Neural cell (in vitro differentiated cells): ENCODE measurements at regions not wholly inside any gene's neighbourhood (a gene's known extent, or its start where the extent isn't known, plus 50 kb on each side); places are given as distances from the start of the nearest gene placed in this dataset.
A peak's percentile ranks its signal among the peaks of the same experiment; 100 is the strongest.

ENCODE experiments used
- H2AFZ ChIP-seq: fragments of 200-600, 300-800 bp; sonication (generic), shearing (Covaris generic); 2 replicates; pipeline ENCODE4 v1.6.0; 2014; ENCODE audit warnings: low read depth, mild to moderate bottlenecking, antibody characterized with exemption, low read length, moderate library complexity
- H3F3A ChIP-seq: fragments of 200-600 bp; shearing (Covaris generic); 2 replicates; pipeline ENCODE4 v1.6.1; 2016; ENCODE audit warnings: mild to moderate bottlenecking, moderate library complexity, mixed read lengths, antibody characterized with exemption, low read length; ENCODE audit not compliant: insufficient read depth, poor library complexity, severe bottlenecking
- H3K27ac ChIP-seq: fragments of 200-600, 300-800 bp; sonication (generic), shearing (Covaris generic); 2 replicates; pipeline ENCODE4 v1.5.1; 2014; ENCODE audit warnings: mild to moderate bottlenecking, low read length, moderate library complexity
- H3K27me3 ChIP-seq: fragments of 300-800, 200-600 bp; sonication (generic), shearing (Covaris generic); 2 replicates; pipeline ENCODE4 v1.6.0; 2014; ENCODE audit warnings: mild to moderate bottlenecking, low read depth, low read length, moderate library complexity; ENCODE audit not compliant: insufficient read depth
- H3K36me3 ChIP-seq: fragments of 300-800, 200-600 bp; sonication (generic), shearing (Covaris generic); 2 replicates; pipeline ENCODE4 v1.5.1; 2014; ENCODE audit warnings: mild to moderate bottlenecking, antibody characterized with exemption, low read length, moderate library complexity; ENCODE audit not compliant: insufficient read depth
- H3K4me2 ChIP-seq: fragments of 300-800, 200-600 bp; sonication (generic), shearing (Covaris generic); 2 replicates; pipeline ENCODE4 v1.6.0; 2014; ENCODE audit warnings: mild to moderate bottlenecking, low read length
- H3K4me3 ChIP-seq: fragments of 300-800, 200-600 bp; sonication (generic), shearing (Covaris generic); 2 replicates; pipeline ENCODE4 v1.5.1; 2014; ENCODE audit warnings: mild to moderate bottlenecking, low read length, moderate library complexity
- H3K79me2 ChIP-seq: fragments of 200-600 bp; shearing (Covaris generic); replicated peaks from 2 replicates; pipeline ENCODE4 v1.6.0; 2014; ENCODE audit warnings: mild to moderate bottlenecking, low read length, moderate library complexity; ENCODE audit not compliant: insufficient read depth
- H3K9ac ChIP-seq: fragments of 300-800, 200-600 bp; sonication (generic), shearing (Covaris generic); 2 replicates; pipeline ENCODE4 v1.6.1; 2016; ENCODE audit warnings: mild to moderate bottlenecking, low read length, mixed read lengths
- H3K9me2 ChIP-seq: fragments of 200-600 bp; shearing (Covaris generic); 2 replicates; pipeline ENCODE4 v1.6.1; 2016; ENCODE audit warnings: mild to moderate bottlenecking, low read length, mixed read lengths; ENCODE audit not compliant: insufficient read depth
- H3K9me3 ChIP-seq: fragments of 200-600, 300-800 bp; sonication (generic), shearing (Covaris generic); 2 replicates; pipeline ENCODE4 v1.6.1; 2016; ENCODE audit warnings: mild to moderate bottlenecking, mixed run types, low read length, moderate library complexity, mixed read lengths
- H4K20me1 ChIP-seq: fragments of 200-600 bp; shearing (Covaris generic); 2 replicates; pipeline ENCODE4 v1.6.1; 2016; ENCODE audit warnings: mild to moderate bottlenecking, mixed run types; ENCODE audit not compliant: insufficient read depth
- CTCF ChIP-seq: fragments of 450-650 bp; IDR thresholded peaks from 2 replicates; pipeline ENCODE4 v1.5.1; 2014; ENCODE audit warnings: antibody characterized with exemption, mild to moderate bottlenecking, moderate library complexity; ENCODE audit not compliant: poor library complexity, severe bottlenecking
- EP300 ChIP-seq: fragments of 450-650 bp; conservative IDR thresholded peaks from 2 replicates; pipeline ENCODE4 v1.6.1; 2014; ENCODE audit warnings: antibody characterized with exemption, mild to moderate bottlenecking, moderate library complexity; ENCODE audit not compliant: poor library complexity, severe bottlenecking
- EZH2 ChIP-seq: fragments of 200-600, 300-800 bp; shearing (Covaris generic), sonication (generic); IDR thresholded peaks from 2 replicates; pipeline ENCODE4 v1.6.1; 2014; ENCODE audit warnings: antibody characterized with exemption, low read length, borderline replicate concordance, mild to moderate bottlenecking; ENCODE audit not compliant: insufficient read depth, poor library complexity, severe bottlenecking
- MXI1 ChIP-seq: fragments of 450-650 bp; conservative IDR thresholded peaks from 2 replicates; pipeline ENCODE4 v1.6.1; 2014; ENCODE audit warnings: antibody characterized with exemption, mild to moderate bottlenecking; ENCODE audit not compliant: poor library complexity, severe bottlenecking
- POLR2AphosphoS5 ChIP-seq: IDR thresholded peaks from 2 replicates; pipeline ENCODE4 v1.6.1; 2012
- RAD21 ChIP-seq: fragments of 450-650 bp; conservative IDR thresholded peaks from 2 replicates; pipeline ENCODE4 v1.6.1; 2014; ENCODE audit warnings: antibody characterized with exemption, mild to moderate bottlenecking, moderate library complexity
- REST ChIP-seq: IDR thresholded peaks from 2 replicates; pipeline ENCODE4 v1.6.1; 2012; ENCODE audit warnings: borderline replicate concordance
- SMC3 ChIP-seq: fragments of 450-650 bp; conservative IDR thresholded peaks from 2 replicates; pipeline ENCODE4 v1.6.1; 2014; ENCODE audit warnings: antibody characterized with exemption, mild to moderate bottlenecking, moderate library complexity; ENCODE audit not compliant: poor library complexity
- TAF1 ChIP-seq: IDR thresholded peaks from 2 replicates; pipeline ENCODE4 v1.6.1; 2012; ENCODE audit warnings: low read depth

- Histone ChIP-seq H2AFZ (no peak overlapping the region), H3K9ac (no peak overlapping the region), H4K20me1 (no peaks in the 10 kb centered on the region), H3F3A (no peaks in the 10 kb centered on the region), H3K36me3 (no peaks in the 10 kb centered on the region), H3K4me3 (no peak overlapping the region), H3K9me3 (no peaks in the 10 kb centered on the region), H3K27ac (peak overlapping the region; percentile 79), H3K4me2 (no peak overlapping the region), H3K9me2 (no peaks in the 10 kb centered on the region), H3K79me2 (no peaks in the 10 kb centered on the region), H3K27me3 (no peaks in the 10 kb centered on the region)
- TF ChIP-seq TAF1: no peak
- TF ChIP-seq CTCF: no peak
- no peak for TF ChIP-seq SMC3
- TF ChIP-seq REST: no peak
- no peak for TF ChIP-seq MXI1
- no peak for TF ChIP-seq RAD21
- TF ChIP-seq POLR2AphosphoS5: no peak
- no peak for TF ChIP-seq EP300
- no peak for TF ChIP-seq EZH2
Observed at GRCh38 chr5:82785882-82786509, 291.2 kb downstream of the TMEM167A start.

GRCh38 chr5:82785456-82785855, 291.7 kb downstream of the TMEM167A start:
- H3K9me2 ChIP-seq: no peaks in the 10 kb centered on the region
- H3K27me3 ChIP-seq: no peaks in the 10 kb centered on the region
- peak overlapping the region; percentile 79 for H3K27ac ChIP-seq
- no peaks in the 10 kb centered on the region for H3K79me2 ChIP-seq
- H3K9me3 ChIP-seq: no peaks in the 10 kb centered on the region
- H3F3A ChIP-seq: no peaks in the 10 kb centered on the region
- TF ChIP-seq EZH2 (no peak), RAD21 (no peak), SMC3 (no peak), POLR2AphosphoS5 (no peak), EP300 (no peak), TAF1 (no peak), REST (no peak), CTCF (no peak)
- no peak overlapping the region for H3K4me3 ChIP-seq
- no peaks in the 10 kb centered on the region for H3K36me3 ChIP-seq
- no peaks in the 10 kb centered on the region for H4K20me1 ChIP-seq
- H3K9ac ChIP-seq: no peak overlapping the region
- no peak overlapping the region for H3K4me2 ChIP-seq
- no peak overlapping the region for H2AFZ ChIP-seq
